ENCODE measurements at regions not wholly inside any gene's neighbourhood (a gene's known extent, or its start where the extent isn't known, plus 50 kb on each side); places are given as distances from the start of the nearest gene placed in this dataset.

DNA sequence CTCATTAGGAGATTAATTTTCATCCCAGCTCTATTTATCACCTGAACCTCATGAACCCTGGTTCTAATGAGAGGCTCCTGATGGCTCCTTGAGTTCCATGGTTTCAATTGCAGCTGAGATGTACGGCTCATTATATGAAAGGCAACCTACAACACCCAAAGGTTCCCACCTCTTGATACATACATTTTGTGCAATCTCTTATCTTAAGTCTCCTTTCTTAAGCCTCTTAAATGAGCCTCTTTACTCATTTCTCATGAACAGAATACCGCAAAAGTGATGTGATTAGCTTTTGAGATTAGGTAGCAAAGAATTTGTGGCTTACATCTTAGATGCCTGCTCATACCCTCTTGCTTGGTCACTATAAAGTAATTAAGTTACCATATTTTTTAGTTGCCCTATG, 1964.0 kb upstream of the CDH6 start:
- Histone ChIP-seq H3K4me2 (no peak overlapping the region), H4K20me1 (ENCODE audit: insufficient read depth) (no peaks in the 10 kb centered on the region), H3K27ac (no peak overlapping the region), H3K79me2 (ENCODE audit: insufficient read depth, low read depth) (no peaks in the 10 kb centered on the region), H3K27me3 (ENCODE audit: insufficient read depth, low read depth) (no peaks in the 10 kb centered on the region), H3K9ac (no peak overlapping the region), H3K4me3 (IDR thresholded peaks at IDR 0.05; ENCODE audit: insufficient read depth, low read depth, low read length) (no peak overlapping the region), H3K4me1 (ENCODE audit: low read depth, poor library complexity, severe bottlenecking) (no peaks in the 10 kb centered on the region), H3K36me3 (ENCODE audit: insufficient read depth) (no peaks in the 10 kb centered on the region), H2AFZ (ENCODE audit: low read depth) (no peak overlapping the region)
- TF ChIP-seq CTCF (conservative IDR thresholded peaks at IDR 0.05; ENCODE audit: low read depth, low read length) = no peak

DNA sequence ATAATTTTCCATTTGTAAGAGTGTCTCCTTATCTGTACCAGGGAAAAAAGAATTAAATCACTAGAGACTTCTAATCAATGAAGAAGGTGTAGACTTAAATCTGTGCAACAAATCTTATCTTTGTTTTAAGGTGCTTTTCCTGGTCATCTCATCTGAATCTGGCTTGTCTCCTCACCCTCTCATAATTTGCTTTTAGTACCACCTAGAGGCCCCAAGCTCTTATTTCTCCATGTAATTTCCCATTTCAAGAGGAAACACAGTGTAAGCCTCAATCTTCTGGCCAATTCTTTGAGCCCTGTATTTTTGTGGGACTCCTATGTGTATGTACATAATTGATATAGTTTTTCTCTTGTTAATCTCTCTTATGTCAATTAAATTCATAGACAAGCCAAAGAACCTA, 1975.3 kb upstream of the CDH6 start:
- Histone ChIP-seq H3K27me3 (ENCODE audit: insufficient read depth, low read depth) (no peaks in the 10 kb centered on the region), H3K4me2 (no peak overlapping the region), H2AFZ (ENCODE audit: low read depth) (no peak overlapping the region), H3K79me2 (ENCODE audit: insufficient read depth, low read depth) (no peaks in the 10 kb centered on the region), H3K9ac (no peak overlapping the region), H4K20me1 (ENCODE audit: insufficient read depth) (no peaks in the 10 kb centered on the region), H3K4me1 (ENCODE audit: low read depth, poor library complexity, severe bottlenecking) (no peaks in the 10 kb centered on the region), H3K4me3 (IDR thresholded peaks at IDR 0.05; ENCODE audit: insufficient read depth, low read depth, low read length) (no peak overlapping the region), H3K36me3 (ENCODE audit: insufficient read depth) (no peaks in the 10 kb centered on the region), H3K27ac (no peak overlapping the region)
- TF ChIP-seq CTCF (conservative IDR thresholded peaks at IDR 0.05; ENCODE audit: low read depth, low read length) = no peak

GRCh38 chr5:29214839-29215238, 1978.6 kb upstream of the CDH6 start:
- no peak overlapping the region for H3K4me2 ChIP-seq
- H3K27me3 ChIP-seq (ENCODE audit: insufficient read depth, low read depth) = no peaks in the 10 kb centered on the region
- no peaks in the 10 kb centered on the region for H3K79me2 ChIP-seq (ENCODE audit: insufficient read depth, low read depth)
- no peak for TF ChIP-seq CTCF (conservative IDR thresholded peaks at IDR 0.05; ENCODE audit: low read depth, low read length)
- no peak overlapping the region for H3K27ac ChIP-seq
- no peaks in the 10 kb centered on the region for H3K4me1 ChIP-seq (ENCODE audit: low read depth, poor library complexity, severe bottlenecking)
- no peak overlapping the region for H3K4me3 ChIP-seq (IDR thresholded peaks at IDR 0.05; ENCODE audit: insufficient read depth, low read depth, low read length)
- no peaks in the 10 kb centered on the region for H3K36me3 ChIP-seq (ENCODE audit: insufficient read depth)
- no peak overlapping the region for H2AFZ ChIP-seq (ENCODE audit: low read depth)
- no peaks in the 10 kb centered on the region for H4K20me1 ChIP-seq (ENCODE audit: insufficient read depth)
- no peak overlapping the region for H3K9ac ChIP-seq

GRCh38 chr5:29213475-29213874, 1980.0 kb upstream of the CDH6 start:
- no peak for TF ChIP-seq CTCF (conservative IDR thresholded peaks at IDR 0.05; ENCODE audit: low read depth, low read length)
- Histone ChIP-seq H2AFZ (ENCODE audit: low read depth) (no peak overlapping the region), H3K4me3 (IDR thresholded peaks at IDR 0.05; ENCODE audit: insufficient read depth, low read depth, low read length) (no peak overlapping the region), H3K4me1 (ENCODE audit: low read depth, poor library complexity, severe bottlenecking) (no peaks in the 10 kb centered on the region), H3K79me2 (ENCODE audit: insufficient read depth, low read depth) (no peaks in the 10 kb centered on the region), H3K27me3 (ENCODE audit: insufficient read depth, low read depth) (no peaks in the 10 kb centered on the region), H3K9ac (no peak overlapping the region), H4K20me1 (ENCODE audit: insufficient read depth) (no peaks in the 10 kb centered on the region), H3K27ac (no peak overlapping the region), H3K4me2 (no peak overlapping the region), H3K36me3 (ENCODE audit: insufficient read depth) (no peaks in the 10 kb centered on the region)

DNA sequence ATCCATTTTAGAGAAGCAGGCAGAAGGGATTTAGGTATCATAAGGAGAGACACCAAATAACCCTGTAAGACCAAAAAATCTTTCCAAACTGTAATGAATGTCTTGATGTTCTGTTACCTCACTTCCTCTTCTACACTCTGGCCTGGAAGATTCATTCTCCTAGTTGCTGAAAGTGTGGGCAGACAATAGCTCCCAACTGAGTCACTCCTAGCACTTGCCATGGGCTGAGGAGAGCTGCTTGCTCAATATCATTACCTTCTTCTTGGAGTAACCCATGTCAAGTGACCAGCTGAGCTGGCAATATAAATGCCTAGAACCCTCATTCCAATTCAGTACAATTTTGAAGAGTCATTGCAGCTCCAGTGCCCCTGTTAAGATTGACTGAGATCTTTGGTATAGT, 1985.5 kb upstream of the CDH6 start:
- no peaks in the 10 kb centered on the region for H3K4me1 ChIP-seq (ENCODE audit: low read depth, poor library complexity, severe bottlenecking)
- H3K9ac ChIP-seq = no peak overlapping the region
- no peaks in the 10 kb centered on the region for H3K27me3 ChIP-seq (ENCODE audit: insufficient read depth, low read depth)
- no peak overlapping the region for H3K4me3 ChIP-seq (IDR thresholded peaks at IDR 0.05; ENCODE audit: insufficient read depth, low read depth, low read length)
- H3K36me3 ChIP-seq (ENCODE audit: insufficient read depth) = no peaks in the 10 kb centered on the region
- H2AFZ ChIP-seq (ENCODE audit: low read depth) = no peak overlapping the region
- H4K20me1 ChIP-seq (ENCODE audit: insufficient read depth) = no peaks in the 10 kb centered on the region
- no peak overlapping the region for H3K27ac ChIP-seq
- TF ChIP-seq CTCF (conservative IDR thresholded peaks at IDR 0.05; ENCODE audit: low read depth, low read length) = no peak
- no peaks in the 10 kb centered on the region for H3K79me2 ChIP-seq (ENCODE audit: insufficient read depth, low read depth)
- no peak overlapping the region for H3K4me2 ChIP-seq
